ENCODE measurements at regions not wholly inside any gene's neighbourhood (a gene's known extent, or its start where the extent isn't known, plus 50 kb on each side); places are given as distances from the start of the nearest gene placed in this dataset.
A peak's percentile ranks its signal among the peaks of the same experiment; 100 is the strongest.
"Not testable (repeated sequence)": the region's sequence is repeated elsewhere in the genome, so short reads cannot be mapped to it uniquely, and the experiment has no call there.

DNA sequence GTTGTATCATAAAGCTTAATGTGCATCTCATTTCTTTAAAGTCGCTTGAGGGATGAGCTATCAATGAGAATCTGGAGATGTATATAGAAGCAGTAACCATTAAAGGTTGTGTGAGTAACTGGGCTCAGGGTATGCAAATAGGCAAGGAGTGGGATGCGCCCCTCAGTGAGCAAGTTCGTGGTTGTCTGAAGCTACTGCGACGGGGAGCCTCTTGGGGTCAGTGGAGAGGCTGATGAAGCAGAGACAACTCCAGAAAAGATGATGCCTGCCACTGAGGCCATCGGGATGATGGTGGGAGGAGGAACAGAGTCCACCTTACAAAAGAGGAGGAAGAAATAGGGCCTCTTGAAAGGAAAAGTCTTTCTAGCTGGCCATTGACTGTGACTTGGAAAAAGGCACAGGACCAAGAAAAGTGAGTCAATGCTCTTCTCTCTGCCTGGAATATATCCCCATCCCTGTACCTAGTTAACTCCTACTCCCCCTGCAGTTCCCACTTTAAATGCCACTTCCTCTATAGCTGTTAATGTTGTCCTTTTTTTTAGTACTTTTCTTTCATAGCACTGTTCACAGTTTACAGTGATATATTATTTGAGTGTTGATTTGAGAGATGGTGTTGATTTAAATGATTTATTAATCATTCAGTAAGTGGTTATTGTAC, 51.4 kb upstream of the LSM6 start:
- ATAC-seq (no peak), DNase-seq (ENCODE audit: low spot score) (no peak)

DNA sequence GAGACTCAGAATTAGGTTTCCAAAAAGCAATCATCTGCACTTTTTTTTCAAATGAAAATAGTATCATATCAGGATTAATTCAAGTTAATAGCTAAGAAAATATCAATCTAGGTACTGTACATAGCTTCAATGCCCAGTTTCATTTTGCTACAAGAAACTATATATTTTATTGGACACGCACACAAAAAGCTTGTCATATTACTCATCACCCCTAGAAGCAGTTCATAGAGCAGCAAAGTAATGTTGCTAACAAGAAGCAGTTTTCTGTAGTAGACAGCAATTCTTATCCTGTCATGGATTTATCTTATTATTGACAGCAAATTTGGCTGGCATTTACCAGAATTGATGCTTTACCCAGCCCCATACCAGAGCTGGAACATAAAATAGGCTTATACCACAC, 52.3 kb upstream of the LSM6 start:
- ATAC-seq (no peak), DNase-seq (ENCODE audit: low spot score) (no peak)

DNA sequence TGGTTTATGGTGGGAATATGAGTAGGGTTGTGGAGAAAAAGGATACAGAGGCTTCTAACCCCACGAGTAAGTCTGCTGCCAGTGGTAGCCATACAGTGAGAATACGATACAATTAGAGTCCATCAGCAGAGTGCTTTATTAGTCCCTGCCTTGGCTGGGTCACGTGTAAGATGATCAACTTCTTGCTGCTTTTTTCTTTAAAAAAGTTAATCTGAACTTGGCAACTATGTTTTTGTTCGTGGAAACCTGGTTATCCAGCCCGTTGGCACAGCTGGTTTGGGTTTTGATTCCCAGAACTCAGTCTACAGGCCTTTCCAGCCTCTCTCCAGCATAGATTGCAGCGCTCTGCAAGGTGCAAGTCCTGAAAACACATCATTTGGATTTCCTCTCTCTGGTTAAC, 53.1 kb upstream of the LSM6 start:
- ATAC-seq, result no peak
- DNase-seq (ENCODE audit: low spot score), result no peak

DNA sequence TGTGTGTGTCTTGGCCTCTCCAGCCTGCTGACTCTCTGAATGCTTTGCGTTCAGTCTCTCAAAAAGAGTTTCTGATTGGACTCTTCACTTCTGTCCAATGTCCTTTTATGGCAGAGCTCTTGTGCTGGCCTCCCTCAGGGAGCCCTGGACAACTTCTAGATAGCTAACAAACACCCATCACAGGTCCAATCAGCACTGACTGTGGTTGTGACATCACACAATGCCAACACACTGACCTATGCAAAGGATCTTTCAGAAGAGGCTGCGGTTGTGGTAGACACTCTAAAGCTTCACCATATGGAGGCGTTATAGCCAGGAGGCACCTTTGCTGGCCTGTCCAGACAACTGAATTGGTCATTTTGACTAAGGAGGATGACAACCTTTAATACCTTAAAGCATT, 53.8 kb upstream of the LSM6 start:
- DNase-seq (ENCODE audit: low spot score), result no peak

DNA sequence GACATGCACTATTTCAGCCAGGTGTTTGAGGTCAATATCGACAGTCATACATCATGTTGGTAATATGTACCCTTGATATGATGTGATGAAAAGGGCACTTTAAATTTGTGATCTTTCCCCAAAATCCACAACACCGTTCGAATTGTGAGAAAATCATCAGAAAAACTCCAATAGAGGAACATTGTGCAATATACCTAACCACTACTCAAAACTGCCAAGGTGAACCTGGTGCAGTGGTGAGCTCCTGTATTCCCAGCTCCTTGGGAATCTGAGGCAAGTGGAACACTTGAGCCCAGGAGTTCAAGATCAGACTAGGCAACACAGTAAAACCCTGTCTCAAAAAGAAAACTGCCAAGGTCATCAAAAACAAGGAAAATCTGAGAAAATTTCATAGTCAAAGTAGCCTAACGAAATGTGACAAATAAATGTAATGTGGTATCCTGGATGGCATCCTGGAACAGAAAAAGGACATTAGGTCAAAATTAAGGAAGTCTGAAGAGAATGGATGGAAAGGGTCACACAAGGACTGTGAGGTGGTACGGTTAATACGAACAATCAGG, 55.6 kb upstream of the LSM6 start:
- no peak for DNase-seq (ENCODE audit: low spot score)
- no peak for ATAC-seq

More for the DNA sequence above, 53.8 kb upstream of the LSM6 start:
- no peak for ATAC-seq

DNA sequence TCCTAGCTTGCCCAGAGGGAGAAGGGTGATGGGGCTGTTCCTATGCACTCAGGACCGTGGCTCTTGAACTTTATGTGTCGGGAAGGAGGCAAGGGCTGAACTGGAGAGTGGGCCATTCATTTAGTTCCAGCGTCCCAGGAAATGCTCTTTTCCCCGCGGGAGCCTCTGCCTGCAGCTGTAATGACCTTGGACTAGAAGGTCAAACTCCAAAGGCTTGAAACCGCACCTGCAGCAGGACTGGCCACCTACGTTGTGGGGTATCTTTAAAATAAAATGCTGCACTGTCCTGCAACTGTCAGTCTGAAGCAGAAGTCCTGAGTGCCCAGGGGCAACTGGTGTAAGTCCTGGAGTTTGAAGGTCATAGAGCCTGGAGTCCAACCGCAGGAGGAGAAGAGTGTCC, 61.5 kb upstream of the LSM6 start:
- no peak for ATAC-seq

DNA sequence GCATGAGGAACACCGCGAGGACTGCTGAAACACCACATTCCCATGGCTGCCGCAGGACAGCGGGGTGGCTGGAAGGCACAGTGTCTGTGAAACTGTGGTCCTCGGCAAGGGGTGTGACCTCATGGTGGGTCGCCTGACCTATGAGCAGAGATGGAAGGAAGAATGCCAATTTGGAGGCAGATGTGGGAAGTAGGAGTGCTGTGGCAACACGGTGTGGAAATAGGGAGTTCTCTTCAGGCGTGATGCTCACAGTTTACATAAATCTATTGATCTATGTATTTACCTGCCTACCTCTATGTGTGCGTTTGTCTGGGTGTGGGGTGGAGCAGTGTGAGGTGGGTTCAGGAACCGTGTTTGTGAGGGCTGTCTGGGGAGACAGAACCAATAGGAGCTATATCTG, 62.3 kb upstream of the LSM6 start:
- ATAC-seq (no peak), DNase-seq (ENCODE audit: low spot score) (no peak)

More for the DNA sequence above, 61.5 kb upstream of the LSM6 start:
- no peak for DNase-seq (ENCODE audit: low spot score)

DNA sequence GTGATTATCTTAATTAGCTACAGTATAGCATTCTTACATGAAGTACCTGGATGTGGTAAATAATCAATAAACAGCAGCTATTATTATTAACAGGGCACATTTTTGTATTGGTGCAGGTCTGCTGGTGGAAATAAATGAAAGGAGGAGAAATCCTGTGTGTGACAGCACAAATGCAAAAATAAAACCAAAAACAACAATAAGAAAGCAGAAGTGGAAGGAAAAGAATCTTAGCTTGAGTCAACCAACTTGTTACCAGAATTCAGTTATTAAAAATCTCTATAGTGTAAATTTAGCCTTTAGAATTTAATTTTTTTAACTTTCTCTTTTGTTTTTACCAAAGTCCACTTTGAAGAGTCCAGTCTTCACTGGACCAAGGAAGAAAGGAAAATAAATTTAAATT, 63.1 kb upstream of the LSM6 start:
- ATAC-seq (no peak), DNase-seq (ENCODE audit: low spot score) (no peak)

DNA sequence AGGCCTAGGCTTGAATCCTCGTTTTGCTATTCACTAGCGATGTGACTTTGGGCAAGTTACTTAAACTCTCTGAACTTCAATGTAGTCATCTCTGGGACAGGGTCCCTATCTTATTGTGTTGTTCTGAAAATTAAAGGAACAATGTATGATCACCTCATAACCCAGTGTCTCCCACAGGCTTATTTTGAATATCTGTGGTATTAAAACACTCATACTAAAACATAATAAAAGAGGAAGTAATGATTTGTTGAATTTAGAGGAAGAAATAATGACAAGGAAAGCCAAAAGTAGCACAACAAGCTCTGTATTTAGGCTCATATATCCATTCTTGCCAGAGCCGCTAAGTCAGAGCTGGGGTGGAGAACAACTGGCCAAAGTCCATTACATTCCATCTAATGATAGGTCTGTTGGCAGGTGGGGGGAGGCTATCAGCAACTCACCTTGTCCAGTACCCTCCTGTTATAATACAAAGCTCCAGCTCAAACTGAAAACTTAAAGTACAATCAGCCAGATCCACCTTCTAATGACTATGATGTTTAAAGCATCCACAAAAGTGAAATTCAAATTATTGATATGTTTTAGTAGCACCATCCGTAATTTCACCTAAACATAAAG, 64.5 kb upstream of the LSM6 start:
- ATAC-seq (no peak), DNase-seq (ENCODE audit: low spot score) (no peak)

DNA sequence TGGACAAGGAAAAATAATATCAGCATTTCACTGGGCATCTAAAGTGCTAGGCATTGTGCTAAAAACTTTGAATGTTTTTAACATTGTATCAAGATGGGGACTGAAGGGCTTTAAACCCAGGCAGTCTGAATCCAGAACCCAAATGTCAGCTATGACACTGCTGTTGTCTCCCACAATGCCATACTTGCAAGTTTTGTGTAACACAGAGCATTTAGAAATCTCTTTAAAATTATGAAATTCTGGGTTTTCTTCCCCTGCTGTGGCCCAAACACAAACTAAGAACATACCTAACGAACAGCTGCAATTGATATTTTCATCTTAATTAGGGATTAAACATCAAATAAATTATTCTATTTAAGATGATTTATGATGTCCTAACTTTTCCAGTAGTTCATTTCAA, 66.8 kb upstream of the LSM6 start:
- ATAC-seq (no peak), DNase-seq (ENCODE audit: low spot score) (no peak)

DNA sequence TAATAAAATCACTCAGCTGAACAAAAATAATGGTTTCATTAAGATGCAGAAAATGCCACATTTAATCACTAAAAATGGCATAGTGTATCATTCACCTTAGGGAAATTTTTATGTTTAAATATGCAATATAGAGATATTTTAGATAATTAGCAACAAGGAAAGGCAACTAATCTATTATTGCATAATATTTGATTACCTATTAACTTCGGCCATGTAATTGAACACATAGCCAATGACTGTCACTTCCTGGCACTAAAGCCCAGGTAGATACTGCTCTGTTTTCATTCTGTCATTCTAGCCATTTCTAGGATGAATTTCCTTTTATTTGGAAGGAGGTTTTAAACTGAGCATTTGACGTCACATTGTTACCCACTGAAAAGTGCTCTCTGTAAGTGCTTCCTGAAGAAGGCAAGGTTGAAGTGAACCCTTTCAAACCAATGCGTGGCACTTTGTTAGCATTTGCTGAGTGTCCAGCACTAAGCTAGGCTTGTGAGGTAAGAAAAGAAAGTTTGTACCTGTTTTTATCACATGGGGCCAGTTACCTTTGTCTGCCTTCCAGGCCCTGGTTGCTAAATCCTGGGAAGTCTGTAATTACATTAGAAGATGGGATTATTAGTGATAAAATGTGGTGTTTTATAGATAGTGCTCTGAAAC, 67.8 kb upstream of the LSM6 start:
- DNase-seq (ENCODE audit: low spot score) (no peak), ATAC-seq (no peak)

DNA sequence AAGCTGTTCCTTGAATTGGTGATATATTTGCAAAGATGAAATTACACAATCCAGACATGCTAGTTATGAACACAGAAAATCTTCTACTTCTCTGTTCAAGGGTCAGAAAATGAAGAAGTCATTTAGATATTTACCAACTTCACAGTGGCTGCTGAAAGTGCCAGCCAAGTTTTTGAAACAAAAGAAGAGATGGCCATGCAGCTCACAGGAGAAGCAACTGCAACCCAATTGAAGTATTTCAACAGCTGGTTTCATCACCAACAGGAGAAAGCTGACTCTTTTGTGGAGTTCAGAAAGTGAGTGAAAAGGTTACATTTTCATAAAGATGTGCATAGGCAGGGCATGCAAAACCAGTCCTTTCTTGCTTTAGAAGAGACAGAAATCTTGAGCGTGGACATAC, 70.1 kb upstream of the LSM6 start:
- no peak for DNase-seq (ENCODE audit: low spot score)
- ATAC-seq, result no peak

DNA sequence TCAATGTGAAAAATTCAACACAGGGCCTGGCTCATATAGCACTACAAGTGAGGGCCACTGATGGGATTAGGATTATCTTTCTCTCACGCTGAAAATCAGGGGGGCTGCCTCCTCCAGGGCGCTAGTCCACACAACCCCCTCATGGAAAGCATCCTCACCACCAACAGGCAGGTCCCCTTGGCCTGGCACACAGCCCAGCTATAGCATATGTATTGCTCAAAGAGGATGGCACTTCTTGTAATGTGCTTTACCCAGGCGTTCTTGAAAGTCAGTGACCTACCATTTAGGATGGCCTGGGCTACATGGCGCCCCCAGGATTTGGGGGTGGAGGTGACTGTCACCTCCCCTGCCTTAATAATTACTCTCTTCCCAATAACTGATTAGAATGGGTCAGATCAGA, 71.0 kb upstream of the LSM6 start:
- no peak for ATAC-seq
- no peak for DNase-seq (ENCODE audit: low spot score)

DNA sequence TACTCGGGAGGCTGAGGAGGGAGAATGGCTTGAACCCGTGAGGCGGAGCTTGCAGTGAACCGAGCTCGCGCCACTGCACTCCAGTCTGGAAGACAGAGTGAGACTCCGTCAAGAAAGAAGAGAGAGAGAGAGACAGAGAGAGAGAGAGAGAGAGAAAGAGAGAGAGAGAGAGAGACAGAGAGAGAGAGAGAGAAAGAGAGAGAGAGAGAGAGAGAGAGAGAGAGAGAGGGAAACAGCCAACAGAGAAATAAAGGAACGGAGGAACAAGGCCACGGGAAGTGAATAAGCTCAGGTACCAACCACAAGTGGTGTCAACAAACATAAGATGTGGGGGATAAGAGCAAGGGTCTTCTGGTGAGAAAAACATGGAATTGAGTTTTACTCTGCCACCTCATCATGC, 71.5 kb upstream of the LSM6 start:
- not testable (repeated sequence) for ATAC-seq; DNase-seq (ENCODE audit: low spot score)

DNA sequence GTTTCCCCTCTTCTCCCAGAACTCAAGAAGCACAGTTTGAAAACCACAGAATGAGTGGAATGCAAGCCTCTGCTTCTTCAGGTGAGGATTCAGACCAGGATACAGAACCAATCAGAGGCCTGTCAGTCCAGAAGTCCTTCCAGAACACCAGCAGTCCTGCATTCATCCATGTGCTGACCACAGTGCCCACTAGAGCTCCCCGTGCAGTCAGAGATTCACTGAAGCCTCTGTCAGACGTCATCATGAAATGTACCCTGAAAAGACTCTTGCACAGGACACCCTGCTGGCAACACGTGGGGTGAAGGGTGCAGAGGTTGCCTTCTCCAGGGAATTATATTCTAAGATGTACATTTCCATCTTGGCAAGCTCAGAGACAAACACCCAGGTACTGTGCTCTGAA, 75.9 kb upstream of the LSM6 start:
- ATAC-seq, result no peak
- no peak for DNase-seq (ENCODE audit: low spot score)

DNA sequence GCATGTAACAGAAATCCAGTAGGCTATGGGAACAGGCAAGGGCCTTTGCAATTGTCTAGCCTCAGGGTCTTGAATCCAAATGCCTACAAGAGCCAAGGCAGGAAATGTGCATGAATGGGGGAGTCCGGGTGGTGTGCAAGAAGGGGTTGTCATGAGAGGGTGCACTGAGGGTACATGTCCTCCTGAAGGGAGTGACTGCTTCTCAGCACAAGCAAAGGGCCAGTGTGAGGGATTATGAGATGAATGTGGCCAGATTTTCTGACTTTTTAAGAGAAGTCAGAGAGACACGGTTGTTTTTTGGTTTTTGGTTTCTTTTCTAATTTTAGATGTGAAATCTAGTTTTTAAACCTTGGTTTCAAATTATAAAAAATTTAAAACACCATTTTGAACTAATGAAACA, 76.5 kb upstream of the LSM6 start:
- ATAC-seq, result no peak
- DNase-seq (ENCODE audit: low spot score), result no peak

DNA sequence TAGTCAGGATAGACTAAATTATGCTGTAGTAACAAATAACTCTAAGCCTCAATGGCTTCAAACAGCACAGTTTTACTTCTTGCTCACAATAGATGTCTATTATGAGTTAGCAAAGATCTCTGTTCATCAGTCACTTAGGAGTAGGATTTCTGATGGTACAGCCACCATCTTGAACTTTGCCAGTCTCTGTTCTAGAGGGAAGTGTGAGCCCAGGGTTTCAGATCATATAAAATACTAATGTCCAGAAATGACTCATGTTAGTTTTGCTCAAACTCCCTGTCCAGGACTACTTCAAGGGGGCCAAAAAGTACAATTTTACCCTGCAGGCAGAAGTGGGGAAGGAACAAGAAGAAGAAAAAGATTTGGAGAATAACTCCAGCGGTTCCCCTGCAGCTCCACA, 77.1 kb upstream of the LSM6 start:
- DNase-seq (ENCODE audit: low spot score), result no peak
- ATAC-seq, result no peak

DNA sequence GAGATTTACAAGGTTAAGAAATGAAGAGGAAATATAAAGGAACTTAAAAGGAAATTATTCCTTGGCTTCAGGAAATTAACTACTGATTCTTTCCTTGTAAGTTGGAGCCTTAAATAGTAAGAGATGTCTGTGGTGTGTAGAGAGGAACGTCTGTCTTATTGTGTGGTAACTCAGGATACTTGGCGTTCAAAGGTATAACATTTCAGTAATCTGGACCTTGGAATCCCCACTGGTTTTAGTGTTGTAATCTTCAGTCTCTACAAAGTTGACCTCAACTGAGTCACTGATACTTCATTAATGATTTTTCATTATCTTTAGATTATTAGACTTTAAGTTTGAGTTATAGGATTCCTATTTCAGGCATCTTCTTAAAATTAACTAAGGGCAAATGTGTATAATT, 79.1 kb upstream of the LSM6 start:
- DNase-seq (ENCODE audit: low spot score) (no peak), ATAC-seq (no peak)

DNA sequence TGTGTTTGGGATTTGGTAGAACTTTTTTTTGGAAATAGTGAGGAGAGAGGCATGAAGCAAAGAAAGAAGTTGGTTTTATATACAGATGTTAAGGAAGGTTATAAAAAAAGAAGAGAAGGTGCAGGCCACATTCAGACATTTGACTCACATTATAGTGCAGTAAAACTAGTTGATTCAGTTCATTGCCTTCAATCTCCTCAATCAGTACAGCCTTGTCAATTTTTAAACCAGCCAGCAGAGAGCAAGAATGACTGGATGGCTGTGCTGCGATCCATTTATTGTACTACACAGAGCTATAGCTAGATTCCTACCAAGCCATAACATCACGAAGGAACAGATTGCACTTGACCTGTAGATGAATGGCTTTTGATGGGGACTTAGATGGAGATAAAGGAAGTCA, 79.7 kb upstream of the LSM6 start:
- ATAC-seq, result no peak
- DNase-seq (ENCODE audit: low spot score), result no peak

DNA sequence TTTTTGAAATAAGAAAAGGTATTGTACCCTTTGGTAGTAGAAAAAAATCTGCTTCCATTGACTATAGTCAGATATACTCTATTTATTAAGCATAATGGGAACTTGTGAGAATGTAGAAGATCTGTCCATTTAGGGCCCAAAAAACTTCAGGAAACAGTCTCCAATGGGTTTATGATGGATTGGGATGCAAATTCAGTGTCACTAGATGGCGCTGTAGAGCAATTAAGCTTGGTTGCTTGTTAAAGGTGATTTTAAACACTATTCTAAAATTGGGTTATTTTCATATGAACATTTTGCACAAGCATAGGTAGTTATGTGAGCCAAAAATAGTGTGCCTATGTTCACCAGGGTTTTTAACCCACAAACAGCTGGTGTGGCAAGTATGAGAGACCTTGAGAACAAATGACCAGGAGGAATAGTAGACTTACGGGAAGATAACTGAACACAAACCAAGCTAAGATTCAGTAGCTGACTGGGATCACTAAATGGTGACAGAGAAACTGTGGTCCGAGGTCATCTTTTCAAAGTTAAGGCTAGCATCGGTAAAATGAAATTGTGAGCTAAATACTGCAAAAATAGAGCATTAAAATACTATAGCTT, 80.3 kb upstream of the LSM6 start:
- ATAC-seq (peak; percentile 75), DNase-seq (ENCODE audit: low spot score) (no peak)

DNA sequence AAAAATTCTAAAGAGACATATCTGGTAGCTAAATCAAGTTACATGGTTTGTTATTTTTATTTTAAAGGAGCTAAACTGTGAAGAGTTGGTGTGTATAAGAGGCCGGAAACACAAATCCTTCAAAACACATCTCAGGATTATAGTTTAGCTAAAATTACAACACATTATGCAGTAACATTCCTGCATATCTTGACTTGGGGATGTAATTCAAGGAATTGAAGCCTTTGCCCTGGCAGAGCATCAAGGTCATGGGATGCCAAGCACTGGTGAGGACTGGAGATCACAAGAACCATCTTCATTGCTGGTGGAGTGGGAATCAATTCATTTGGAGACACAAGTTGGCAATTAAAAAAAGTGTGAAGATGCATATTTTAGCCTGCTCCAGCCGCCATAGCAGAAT, 86.8 kb upstream of the LSM6 start:
- ATAC-seq (no peak), DNase-seq (ENCODE audit: low spot score) (no peak)

DNA sequence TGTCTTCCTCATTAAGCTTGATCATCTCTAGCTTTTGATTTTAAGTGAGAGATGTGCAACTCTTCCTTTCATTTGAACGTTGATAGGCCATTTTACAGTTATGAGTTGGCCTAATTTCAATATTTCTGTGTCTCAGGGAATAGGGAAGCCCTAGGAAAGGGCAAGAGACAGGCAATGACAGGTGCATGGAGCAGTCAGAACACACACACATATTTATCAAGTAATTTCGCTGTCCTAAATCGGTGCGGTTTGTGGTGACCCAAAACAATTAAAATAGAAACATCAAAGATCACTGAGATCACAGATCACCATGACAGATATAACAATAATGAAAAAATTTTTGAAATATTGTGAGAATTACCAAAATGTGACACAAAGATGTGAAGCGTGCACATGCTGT, 87.7 kb upstream of the LSM6 start:
- ATAC-seq (no peak), DNase-seq (ENCODE audit: low spot score) (no peak)

Measured in left lobe of liver (tissue), 2 donors.